ENCODE measurements at regions not wholly inside any gene's neighbourhood (a gene's known extent, or its start where the extent isn't known, plus 50 kb on each side); places are given as distances from the start of the nearest gene placed in this dataset.

DNA sequence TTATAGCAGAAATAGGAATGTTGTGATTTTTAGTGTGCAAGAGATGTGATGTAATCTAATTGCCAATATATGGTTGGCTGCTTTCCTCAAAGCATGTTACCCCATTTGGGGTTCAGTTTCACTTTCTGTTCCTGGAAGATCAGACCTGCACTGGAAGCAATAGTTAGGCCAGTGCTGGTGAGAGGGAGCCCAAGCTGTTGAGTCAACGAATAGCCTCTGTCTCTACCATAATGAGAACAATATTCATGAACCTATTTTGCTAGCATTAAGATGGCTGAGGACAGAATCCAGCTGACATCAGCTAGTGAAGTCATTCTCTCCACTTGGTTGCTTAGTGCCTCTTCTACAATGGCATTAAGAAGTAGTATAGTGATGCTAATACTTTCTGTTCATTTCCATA lies 379.9 kb upstream of the DCN start:
- DNase-seq: no peak

DNA sequence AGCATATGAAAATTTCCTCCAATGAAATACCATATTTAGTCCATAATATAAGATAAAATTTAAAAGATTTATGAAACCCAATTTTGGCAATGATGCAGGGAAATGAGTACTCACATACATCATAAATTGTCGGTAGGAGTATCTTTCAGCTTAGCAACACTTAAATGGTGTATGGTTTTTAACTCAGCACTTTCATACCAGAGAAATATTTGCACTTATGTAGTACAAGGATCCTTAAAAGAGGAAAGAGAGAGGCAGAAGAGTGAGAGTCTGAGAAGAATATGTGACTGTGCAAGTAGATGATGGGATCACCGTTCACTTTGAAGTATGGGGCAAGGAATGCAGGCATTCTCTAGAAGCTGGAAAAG lies 379.3 kb upstream of the DCN start:
- no peak for DNase-seq

- DNase-seq: no peak
These were observed 378.8 kb upstream of the DCN start for GRCh38 chr12:91561301-91561957.

GRCh38 chr12:91556909-91557308 lies 374.3 kb upstream of the DCN start:
- DNase-seq: no peak

DNA sequence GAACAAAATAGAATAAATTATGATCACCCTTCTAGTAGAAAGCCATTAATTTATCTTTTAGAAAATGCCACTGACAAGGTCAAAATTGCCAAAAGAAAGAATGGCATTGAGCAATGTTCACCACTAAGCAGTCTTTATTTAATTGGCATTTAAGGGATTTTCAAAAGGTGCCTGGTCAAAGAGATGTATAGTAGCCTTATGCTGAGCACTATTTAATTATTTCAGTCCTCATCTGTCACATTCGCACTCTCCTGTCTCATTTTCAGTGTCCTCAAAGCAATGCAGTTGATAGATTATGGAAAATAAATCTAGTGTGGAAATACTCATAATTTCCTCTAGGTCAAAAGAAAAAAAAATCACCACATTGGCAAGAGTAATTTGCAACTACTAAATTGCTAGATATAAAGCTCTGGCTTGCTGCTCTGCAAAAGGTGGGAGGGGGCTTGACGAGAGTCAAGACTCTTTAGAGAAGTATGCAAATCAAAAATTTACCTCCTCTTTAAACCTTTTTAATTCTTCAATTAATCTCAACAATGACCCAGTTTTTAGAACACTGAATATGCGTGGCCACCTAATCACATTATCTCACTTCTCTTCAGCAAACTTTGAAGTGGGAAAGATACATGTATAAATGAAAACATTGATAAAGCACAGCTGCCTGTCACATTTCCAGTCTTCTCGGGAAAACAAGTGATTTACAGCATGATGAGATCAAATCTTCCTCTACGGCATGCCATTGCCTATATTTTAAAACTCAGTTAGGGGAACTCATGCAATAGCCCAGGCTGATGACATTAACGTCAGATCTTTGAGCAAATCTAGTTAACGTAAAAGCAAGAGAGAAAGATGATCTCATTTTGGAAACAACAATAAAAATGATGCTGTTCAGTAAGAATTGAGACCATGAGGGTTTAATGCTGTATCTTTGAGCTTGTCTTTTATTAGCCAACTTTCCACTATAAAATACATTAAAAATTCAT lies 373.1 kb upstream of the DCN start:
- DNase-seq: no peak

DNA sequence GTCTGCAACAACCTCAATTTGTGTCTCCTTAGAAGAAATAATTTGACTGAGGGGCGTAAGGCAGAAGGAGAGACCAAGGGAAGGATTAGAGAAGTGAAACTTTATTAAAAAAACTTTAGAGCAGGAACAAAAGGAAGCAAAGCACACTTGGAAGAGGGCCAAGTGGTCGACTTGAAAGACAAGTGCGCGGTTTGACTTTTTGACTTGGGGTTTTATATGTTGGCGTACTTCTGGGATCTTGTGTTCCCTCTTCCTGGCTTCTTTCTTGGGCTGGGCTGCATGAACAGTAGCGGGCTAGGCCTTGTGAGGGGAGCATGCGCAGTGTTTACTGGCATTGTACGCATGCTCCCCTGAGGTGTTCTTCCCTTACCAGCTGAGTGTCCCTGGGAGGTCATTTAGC lies 369.3 kb upstream of the DCN start:
- DNase-seq: peak in 5 of 56 donors; percentile 2 to 10 (median 4)

- no peak for DNase-seq
These were observed 368.6 kb upstream of the DCN start for GRCh38 chr12:91551242-91551641.

GRCh38 chr12:91542666-91543065 lies 360.0 kb upstream of the DCN start:
- no peak for DNase-seq

GRCh38 chr12:91542067-91542466 lies 359.4 kb upstream of the DCN start:
- DNase-seq: no peak

DNA sequence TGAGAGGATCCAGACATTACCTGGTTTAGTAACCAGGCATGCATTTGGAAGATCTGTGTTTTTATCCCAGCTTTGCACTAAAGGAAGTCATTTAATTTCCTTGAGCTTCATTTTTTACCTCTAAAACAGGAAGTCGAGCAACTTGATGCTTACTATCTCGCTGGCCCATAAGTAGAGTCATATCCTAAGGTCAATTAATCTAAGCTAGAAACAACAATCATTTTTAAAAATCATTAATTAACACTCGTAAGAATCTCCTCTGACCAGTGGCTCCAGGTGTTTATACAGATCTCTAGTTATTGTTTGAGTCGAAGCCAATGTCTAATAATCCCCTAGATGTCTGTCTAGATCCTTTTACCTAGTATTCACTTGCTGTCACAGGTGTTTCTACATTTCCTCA lies 355.8 kb upstream of the DCN start:
- no peak for DNase-seq

- no peak for DNase-seq
These were observed 350.7 kb upstream of the DCN start for GRCh38 chr12:91533366-91533765.

- no peak for DNase-seq
These were observed 347.2 kb upstream of the DCN start for GRCh38 chr12:91529829-91530228.

DNA sequence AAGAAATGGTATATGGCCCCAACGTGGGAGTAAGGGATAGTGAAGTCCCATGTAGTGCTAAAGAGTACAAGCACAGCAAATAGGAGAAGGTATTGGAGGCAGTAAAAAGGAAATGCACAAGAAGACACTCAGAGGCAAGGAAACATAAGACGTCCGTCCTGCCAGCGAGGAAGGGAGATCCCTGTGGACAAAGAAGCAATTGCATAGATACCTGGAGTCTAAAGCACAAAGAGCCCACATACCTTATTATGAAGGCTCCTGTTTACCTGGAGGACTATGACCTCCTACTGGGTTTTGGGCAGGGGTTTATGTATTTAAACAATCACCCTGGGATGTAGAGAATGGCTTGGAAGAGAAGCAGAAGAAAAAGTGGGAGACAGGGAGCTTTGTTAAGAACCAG lies 341.2 kb upstream of the DCN start:
- no peak for DNase-seq

- no peak for DNase-seq
These were observed 334.1 kb upstream of the DCN start for GRCh38 chr12:91516695-91517047.

- no peak for DNase-seq
These were observed 333.5 kb upstream of the DCN start for GRCh38 chr12:91515944-91516694.

GRCh38 chr12:91513313-91513712 lies 330.7 kb upstream of the DCN start:
- DNase-seq: no peak

DNA sequence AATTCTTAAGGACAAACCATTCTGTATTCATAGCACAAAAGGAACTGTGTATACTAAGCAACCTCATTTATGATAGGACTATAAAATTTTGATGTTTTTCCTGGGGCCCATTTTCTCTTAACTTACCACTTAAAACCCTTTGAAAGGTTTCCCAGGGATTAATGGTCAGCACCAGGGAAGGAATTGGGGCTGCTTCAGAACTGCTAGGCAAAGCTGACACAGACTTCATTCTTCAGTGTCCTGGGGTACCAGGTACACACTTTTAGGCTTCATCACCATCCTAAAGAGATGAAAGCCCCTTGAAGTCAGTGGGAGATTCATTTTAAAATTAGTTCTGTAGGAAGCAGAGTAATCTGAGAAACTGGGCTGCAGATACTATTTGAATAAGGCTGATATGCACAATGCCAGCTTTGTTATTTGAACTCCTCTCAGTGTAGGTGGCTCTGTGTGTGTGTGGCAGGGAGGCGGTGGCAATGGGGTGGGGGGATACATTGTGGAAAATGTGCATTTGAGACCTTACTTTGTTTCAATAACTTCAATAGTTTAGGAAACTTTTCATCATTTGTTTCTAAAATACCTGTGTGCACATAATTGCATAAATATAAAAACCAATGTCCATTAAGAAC lies 329.3 kb upstream of the DCN start:
- DNase-seq: no peak

- DNase-seq: no peak
These were observed 325.1 kb upstream of the DCN start for GRCh38 chr12:91507754-91508153.

DNA sequence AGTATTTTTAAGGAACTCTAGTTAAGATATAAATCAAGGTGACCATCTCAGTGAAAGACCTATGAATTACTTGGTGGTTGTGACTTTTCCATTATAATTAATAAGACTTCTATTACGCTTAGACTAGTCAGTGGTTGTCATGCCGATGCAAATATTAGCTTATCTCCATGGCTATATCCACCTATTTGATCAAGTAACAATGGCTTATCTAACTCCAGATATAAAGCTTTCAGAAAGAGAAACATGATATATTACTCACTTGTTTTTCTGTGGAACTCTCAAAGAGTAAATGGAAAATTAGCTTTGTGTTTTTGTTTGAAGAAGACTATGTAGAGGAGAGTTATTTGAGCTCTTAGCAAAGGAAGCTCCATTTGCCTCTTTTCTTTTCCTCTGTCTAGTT lies 323.8 kb upstream of the DCN start:
- no peak for DNase-seq

GRCh38 chr12:91505006-91505405 lies 322.4 kb upstream of the DCN start:
- no peak for DNase-seq

- no peak for DNase-seq
These were observed 319.6 kb upstream of the DCN start for GRCh38 chr12:91502208-91502607.

DNA sequence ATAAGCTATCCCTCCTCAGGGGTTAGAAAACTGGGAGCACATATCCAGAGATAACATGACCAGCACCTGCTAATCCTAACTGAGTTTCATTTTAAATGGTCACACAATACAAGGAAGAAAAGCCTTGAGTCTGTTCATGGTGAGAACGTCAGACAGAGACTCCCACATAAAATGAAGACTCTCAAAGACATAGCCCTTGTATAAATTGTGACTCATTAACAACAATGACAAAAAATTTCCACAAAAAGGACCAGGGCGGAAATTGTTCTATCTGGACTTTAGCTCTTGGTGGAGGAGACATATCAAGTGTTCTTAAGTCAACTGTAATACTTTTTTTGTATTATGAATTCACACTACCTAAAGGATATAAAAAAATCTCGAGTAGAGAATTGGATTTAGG lies 313.7 kb upstream of the DCN start:
- DNase-seq: no peak

All from nucleus accumbens (tissue), 56 donors.